CD4-positive, alpha-beta T cell treated with Interleukin-17A for 1 hour (primary cell): ENCODE measurements at regions not wholly inside any gene's neighbourhood (a gene's known extent, or its start where the extent isn't known, plus 50 kb on each side); places are given as distances from the start of the nearest gene placed in this dataset.
"Not testable (repeated sequence)": the region's sequence is repeated elsewhere in the genome, so short reads cannot be mapped to it uniquely, and the experiment has no call there.

ENCODE experiments used
- DNase-seq: peaks from one replicate; pipeline ENCODE4 v3.0.0-alpha.2; 2020

DNA sequence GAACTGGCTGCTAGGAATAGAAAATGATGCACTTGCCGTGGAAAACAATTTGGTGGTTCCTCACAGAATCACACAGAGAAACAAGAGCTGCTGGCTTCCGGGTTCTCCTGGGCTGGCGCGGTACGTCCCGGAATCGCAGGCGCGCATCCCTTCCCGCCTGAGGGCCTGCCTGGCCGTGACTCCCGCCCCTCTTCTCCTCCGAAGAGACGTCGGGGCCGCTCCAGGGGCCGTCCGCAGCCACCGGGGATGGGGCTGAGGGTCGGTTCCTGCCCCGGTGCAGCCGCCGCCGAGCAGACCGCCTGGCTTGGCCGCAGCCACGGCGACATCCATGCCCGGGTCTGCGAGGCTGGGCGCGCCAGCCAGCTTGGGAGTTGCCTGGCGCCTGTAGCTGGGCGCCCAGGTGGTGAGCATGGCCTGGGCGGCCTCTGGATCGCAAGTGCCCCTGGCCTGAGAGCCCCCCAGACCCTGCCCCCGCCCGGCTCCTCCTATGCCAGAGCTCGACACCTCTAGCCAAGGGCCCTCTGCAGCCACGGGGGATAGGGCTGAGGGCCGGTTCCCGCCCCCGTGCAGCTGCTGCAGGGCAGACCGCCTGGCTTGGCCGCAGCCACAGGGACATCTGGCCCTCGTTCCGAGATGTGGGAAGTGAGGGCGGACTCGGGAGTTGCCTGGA is 83.9 kb upstream of the ZNG1F start:
- peak; percentile 11 for DNase-seq

- not testable (repeated sequence) for DNase-seq
Observed at GRCh38 chr9:41270992-41271391, 81.9 kb upstream of the ZNG1F start.

DNA sequence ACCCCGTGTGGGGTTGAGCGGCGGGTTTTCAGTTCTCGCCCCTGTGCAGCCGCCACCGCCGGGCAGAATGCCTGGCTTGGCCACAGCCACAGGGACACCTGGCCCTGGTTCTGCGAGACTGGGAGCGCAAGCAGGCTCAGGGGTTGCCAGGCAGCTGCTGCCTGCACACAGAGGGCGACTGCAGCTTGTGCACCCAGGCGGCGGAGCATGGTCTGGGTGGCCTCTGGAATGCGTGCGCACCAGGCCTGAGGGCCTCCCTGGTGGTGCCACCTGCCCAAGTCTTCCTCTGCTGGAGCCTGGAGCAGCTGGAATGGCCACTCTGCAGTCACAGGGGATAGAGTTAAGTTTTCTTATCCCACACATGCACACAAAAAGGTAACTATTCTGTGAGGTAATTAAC is 80.4 kb upstream of the ZNG1F start:
- DNase-seq, result not testable (repeated sequence)

DNA sequence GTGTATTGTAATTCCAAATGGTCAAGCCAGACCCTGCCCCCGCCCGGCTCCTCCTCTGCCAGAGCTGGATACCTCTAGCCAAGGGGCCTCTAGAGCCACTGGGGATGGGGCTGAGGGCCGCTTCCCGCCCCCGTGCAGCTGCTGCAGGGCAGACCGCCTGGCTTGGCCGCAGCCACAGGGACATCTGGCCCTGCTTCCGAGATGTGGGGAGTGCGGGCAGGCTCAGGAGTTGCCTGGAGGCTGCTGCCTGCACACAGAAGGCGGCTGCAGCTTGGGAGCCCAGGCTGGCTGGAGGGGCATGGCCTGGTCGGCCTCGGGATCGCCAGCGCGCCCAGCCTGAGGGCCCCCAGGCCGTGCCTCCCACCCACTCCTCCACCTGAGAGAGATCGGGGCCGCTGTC is 79.9 kb upstream of the ZNG1F start:
- not testable (repeated sequence) for DNase-seq

GRCh38 chr9:41266602-41267001 is 77.5 kb upstream of the ZNG1F start:
- not testable (repeated sequence) for DNase-seq

DNA sequence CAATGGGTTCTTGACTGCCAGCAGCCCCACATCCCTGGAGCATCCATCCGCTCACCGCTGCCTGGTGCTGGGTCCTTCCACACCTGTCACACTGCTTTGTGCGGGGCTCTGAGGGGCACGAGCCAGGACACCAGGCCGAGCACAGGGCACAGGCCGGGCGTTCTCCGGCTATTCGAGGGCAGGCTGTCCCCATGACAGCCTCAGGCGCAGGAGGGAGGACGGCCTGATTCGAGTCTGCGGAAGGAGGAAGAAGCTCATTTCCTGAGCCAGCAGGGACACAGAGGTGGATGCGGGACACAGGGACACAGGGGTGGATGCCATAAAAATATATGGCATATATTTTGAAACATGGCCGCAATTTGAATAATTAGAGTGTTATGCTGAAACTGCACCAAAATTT is 76.9 kb upstream of the ZNG1F start:
- DNase-seq, result not testable (repeated sequence)

DNA sequence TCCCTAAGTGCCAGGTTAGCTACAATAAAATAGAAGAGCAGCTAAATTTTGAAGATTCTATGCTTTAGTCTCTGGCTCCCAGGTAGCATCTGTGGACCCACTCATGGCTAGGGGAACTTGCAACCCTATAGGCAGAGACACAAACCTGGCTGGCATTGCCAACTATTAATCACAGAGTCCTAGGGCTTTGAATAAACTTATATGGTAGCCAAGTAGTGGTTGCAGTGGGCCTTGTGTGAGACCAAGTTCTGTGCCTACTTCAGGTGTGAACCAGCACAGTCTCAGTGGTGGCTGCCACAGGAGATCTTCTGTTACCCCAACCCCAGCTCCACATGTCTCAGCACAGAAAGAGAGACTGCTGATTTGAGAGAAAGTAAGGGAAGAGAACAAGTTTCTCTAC is 62.9 kb upstream of the ZNG1F start:
- not testable (repeated sequence) for DNase-seq

- not testable (repeated sequence) for DNase-seq
Observed at GRCh38 chr9:41251101-41251500, 62.0 kb upstream of the ZNG1F start.

DNA sequence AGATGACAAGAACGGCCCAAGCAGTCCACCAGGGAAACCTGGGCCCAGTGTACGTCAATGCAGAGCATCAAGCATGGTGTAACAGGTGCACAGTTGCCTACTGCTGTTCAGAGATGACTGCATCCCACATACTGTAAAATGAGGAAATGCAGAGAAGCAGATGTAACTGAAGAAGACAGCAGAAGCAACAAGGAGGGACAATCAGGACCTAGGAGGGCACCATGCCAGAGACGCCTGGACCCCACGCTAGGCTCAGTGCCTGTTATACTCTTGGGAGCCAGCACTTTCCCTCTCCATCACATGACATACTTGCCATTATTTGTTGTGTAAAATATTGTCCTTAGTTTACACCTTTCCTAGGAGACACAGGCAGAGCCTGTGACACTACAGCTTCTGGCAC is 57.6 kb upstream of the ZNG1F start:
- not testable (repeated sequence) for DNase-seq
